ENCODE measurements at regions not wholly inside any gene's neighbourhood (a gene's known extent, or its start where the extent isn't known, plus 50 kb on each side); places are given as distances from the start of the nearest gene placed in this dataset.

- no peak overlapping the region for H3K4me3 ChIP-seq
- H3K27me3 ChIP-seq: peaks cover 0 to 2% (median 0%) of the 10 kb centered on the region in 3 donors
- TF ChIP-seq, protein P1, sequence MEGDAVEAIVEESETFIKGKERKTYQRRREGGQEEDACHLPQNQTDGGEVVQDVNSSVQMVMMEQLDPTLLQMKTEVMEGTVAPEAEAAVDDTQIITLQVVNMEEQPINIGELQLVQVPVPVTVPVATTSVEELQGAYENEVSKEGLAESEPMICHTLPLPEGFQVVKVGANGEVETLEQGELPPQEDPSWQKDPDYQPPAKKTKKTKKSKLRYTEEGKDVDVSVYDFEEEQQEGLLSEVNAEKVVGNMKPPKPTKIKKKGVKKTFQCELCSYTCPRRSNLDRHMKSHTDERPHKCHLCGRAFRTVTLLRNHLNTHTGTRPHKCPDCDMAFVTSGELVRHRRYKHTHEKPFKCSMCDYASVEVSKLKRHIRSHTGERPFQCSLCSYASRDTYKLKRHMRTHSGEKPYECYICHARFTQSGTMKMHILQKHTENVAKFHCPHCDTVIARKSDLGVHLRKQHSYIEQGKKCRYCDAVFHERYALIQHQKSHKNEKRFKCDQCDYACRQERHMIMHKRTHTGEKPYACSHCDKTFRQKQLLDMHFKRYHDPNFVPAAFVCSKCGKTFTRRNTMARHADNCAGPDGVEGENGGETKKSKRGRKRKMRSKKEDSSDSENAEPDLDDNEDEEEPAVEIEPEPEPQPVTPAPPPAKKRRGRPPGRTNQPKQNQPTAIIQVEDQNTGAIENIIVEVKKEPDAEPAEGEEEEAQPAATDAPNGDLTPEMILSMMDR (IDR thresholded peaks at IDR 0.05 in 4 of 5, conservative IDR thresholded peaks at IDR 0.05 in 1 of 5): no peak
- no peak for TF ChIP-seq POLR2A (IDR thresholded peaks at IDR 0.05)
- no peaks in the 10 kb centered on the region for H3K36me3 ChIP-seq
- in situ Hi-C loops (cut with MboI; ENCODE audit: low sequenced_read_pairs in 4 of 4): no loop called here
- H3K4me1 ChIP-seq: peaks cover 3 to 16% of the 10 kb centered on the region in 2 donors
- DNase-seq: no peak
- no peaks in the 10 kb centered on the region for H3K9me3 ChIP-seq
- no peak for ATAC-seq
- H3K27ac ChIP-seq: no peak overlapping the region
- intact Hi-C loops (cut with DNase I; ENCODE audit: low total_unique reads): no loop called here
Measured at GRCh38 chr1:201753492-201753891, 75.5 kb upstream of the IPO9 start.

GRCh38 chr1:201754353-201754752 is 74.6 kb upstream of the IPO9 start:
- in situ Hi-C loops (cut with MboI; ENCODE audit: low sequenced_read_pairs in 4 of 4): no loop called here
- Histone ChIP-seq H3K4me1 (peaks cover 0 to 16% of the 10 kb centered on the region in 2 donors), H3K27ac (no peak overlapping the region), H3K36me3 (no peaks in the 10 kb centered on the region), H3K4me3 (no peak overlapping the region), H3K9me3 (no peaks in the 10 kb centered on the region), H3K27me3 (peaks cover 0 to 2% (median 0%) of the 10 kb centered on the region in 3 donors)
- DNase-seq (no peak), ATAC-seq (peak; percentile 14 to 23)
- TF ChIP-seq POLR2A (IDR thresholded peaks at IDR 0.05): no peak
- TF ChIP-seq, protein P1 (IDR thresholded peaks at IDR 0.05 in 4 of 5, conservative IDR thresholded peaks at IDR 0.05 in 1 of 5): no peak
- intact Hi-C loops (cut with DNase I; ENCODE audit: low total_unique reads): no loop called here

GRCh38 chr1:201755200-201755599 is 73.8 kb upstream of the IPO9 start:
- intact Hi-C loops (cut with DNase I; ENCODE audit: low total_unique reads) (no loop called here), in situ Hi-C loops (cut with MboI; ENCODE audit: low sequenced_read_pairs in 4 of 4) (no loop called here)
- Histone ChIP-seq H3K9me3 (no peaks in the 10 kb centered on the region), H3K27me3 (peaks cover 0 to 2% (median 0%) of the 10 kb centered on the region in 3 donors), H3K27ac (no peak overlapping the region), H3K4me3 (no peak overlapping the region), H3K36me3 (no peaks in the 10 kb centered on the region), H3K4me1 (peaks cover 0 to 16% of the 10 kb centered on the region in 2 donors)
- TF ChIP-seq POLR2A (IDR thresholded peaks at IDR 0.05): no peak
- TF ChIP-seq, protein P1 (IDR thresholded peaks at IDR 0.05 in 4 of 5, conservative IDR thresholded peaks at IDR 0.05 in 1 of 5): no peak
- ATAC-seq: no peak
- DNase-seq: no peak

DNA sequence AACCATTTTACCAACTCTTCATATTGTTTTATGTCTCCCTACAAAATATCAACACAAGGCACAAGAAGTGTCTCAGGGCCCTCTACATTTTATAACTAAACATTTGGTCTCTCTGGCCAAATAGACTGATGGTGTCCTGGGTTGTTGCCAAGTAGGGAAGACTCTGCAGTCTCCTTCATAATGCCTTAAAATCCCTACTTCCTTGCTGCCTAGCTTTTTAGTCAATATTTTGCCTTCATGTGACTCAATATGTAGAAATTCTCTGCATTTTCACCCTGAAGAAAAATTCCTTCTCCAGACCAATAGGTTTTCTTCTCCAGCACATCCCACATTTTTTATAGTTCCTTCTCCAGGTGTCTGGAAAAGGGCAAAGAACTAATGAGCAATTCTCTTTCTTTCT is 72.6 kb upstream of the IPO9 start:
- H3K9me3 ChIP-seq: no peaks in the 10 kb centered on the region
- DNase-seq (no peak), ATAC-seq (no peak)
- H3K27me3 ChIP-seq: peaks cover 0 to 2% (median 0%) of the 10 kb centered on the region in 3 donors
- no peaks in the 10 kb centered on the region for H3K36me3 ChIP-seq
- H3K27ac ChIP-seq: no peak overlapping the region
- intact Hi-C loops (cut with DNase I; ENCODE audit: low total_unique reads) (no loop called here), in situ Hi-C loops (cut with MboI; ENCODE audit: low sequenced_read_pairs in 4 of 4) (no loop called here)
- TF ChIP-seq, protein P1 (IDR thresholded peaks at IDR 0.05 in 4 of 5, conservative IDR thresholded peaks at IDR 0.05 in 1 of 5): no peak
- no peak for TF ChIP-seq POLR2A (IDR thresholded peaks at IDR 0.05)
- H3K4me1 ChIP-seq: peaks cover 0 to 10% of the 10 kb centered on the region in 2 donors
- no peak overlapping the region for H3K4me3 ChIP-seq

GRCh38 chr1:201758499-201759050 is 70.4 kb upstream of the IPO9 start:
- peaks cover 0 to 13% of the 10 kb centered on the region in 2 donors for H3K4me1 ChIP-seq
- TF ChIP-seq, protein P1 (IDR thresholded peaks at IDR 0.05 in 4 of 5, conservative IDR thresholded peaks at IDR 0.05 in 1 of 5): no peak
- TF ChIP-seq POLR2A (IDR thresholded peaks at IDR 0.05): no peak
- H3K9me3 ChIP-seq: no peaks in the 10 kb centered on the region
- H3K27ac ChIP-seq: no peak overlapping the region
- no peaks in the 10 kb centered on the region for H3K36me3 ChIP-seq
- H3K27me3 ChIP-seq: peaks cover 0 to 2% (median 0%) of the 10 kb centered on the region in 3 donors
- intact Hi-C loops (cut with DNase I; ENCODE audit: low total_unique reads): no loop called here
- in situ Hi-C loops (cut with MboI; ENCODE audit: low sequenced_read_pairs in 4 of 4): no loop called here
- H3K4me3 ChIP-seq: no peak overlapping the region
- ATAC-seq (no peak), DNase-seq (no peak)
